H9 (cell line): ENCODE measurements at regions not wholly inside any gene's neighbourhood (a gene's known extent, or its start where the extent isn't known, plus 50 kb on each side); places are given as distances from the start of the nearest gene placed in this dataset.

Experiments
- DNase-seq: peaks from one replicate; pipeline ENCODE4 v3.0.0-alpha.2; 2017
- H2AFZ ChIP-seq: one replicate; pipeline ENCODE4 v1.6.1; 2013; ENCODE audit warnings: mild to moderate bottlenecking, low read length, control low read depth, moderate library complexity
- H2AK5ac ChIP-seq: 2 replicates; pipeline ENCODE4 v1.6.1; 2013; ENCODE audit warnings: low read length, control low read depth, mixed read lengths; ENCODE audit not compliant: insufficient read length
- H2BK120ac ChIP-seq: one replicate; pipeline ENCODE4 v1.6.1; 2013; ENCODE audit warnings: low read depth, mild to moderate bottlenecking, low read length, control low read depth, inconsistent platforms; ENCODE audit not compliant: poor library complexity, severe bottlenecking
- H2BK12ac ChIP-seq: 2 replicates; pipeline ENCODE4 v1.6.1; 2013; ENCODE audit warnings: low read length, control low read depth, mixed read lengths, low read depth; ENCODE audit not compliant: insufficient read length
- H2BK15ac ChIP-seq: 2 replicates; pipeline ENCODE4 v1.6.1; 2013; ENCODE audit warnings: low read depth, low read length, control low read depth
- H2BK20ac ChIP-seq: one replicate; pipeline ENCODE4 v1.6.1; 2013; ENCODE audit warnings: low read depth, mild to moderate bottlenecking, low read length, control low read depth, inconsistent platforms; ENCODE audit not compliant: poor library complexity, severe bottlenecking
- H2BK5ac ChIP-seq: 2 replicates; pipeline ENCODE4 v1.6.1; 2013; ENCODE audit warnings: low read length, control low read depth, mixed read lengths; ENCODE audit not compliant: insufficient read length
- H3K14ac ChIP-seq: 2 replicates; pipeline ENCODE4 v1.6.1; 2013; ENCODE audit warnings: low read length, control low read depth; ENCODE audit not compliant: insufficient read depth
- H3K18ac ChIP-seq: 2 replicates; pipeline ENCODE4 v1.6.1; 2013; ENCODE audit warnings: low read depth, mild to moderate bottlenecking, mixed read lengths, low read length, control low read depth; ENCODE audit not compliant: insufficient read length
- H3K23ac ChIP-seq: 2 replicates; pipeline ENCODE4 v1.6.1; 2013; ENCODE audit warnings: low read length, control low read depth, mixed read lengths, low read depth; ENCODE audit not compliant: insufficient read length
- H3K23me2 ChIP-seq: 2 replicates; pipeline ENCODE4 v1.6.1; 2013; ENCODE audit warnings: low read depth, mild to moderate bottlenecking, mixed read lengths, low read length, control low read depth; ENCODE audit not compliant: insufficient read length, poor library complexity, severe bottlenecking
- H3K27ac ChIP-seq: 2 replicates; pipeline ENCODE4 v1.5.1; 2013; ENCODE audit warnings: low read length, control low read depth, mixed read lengths, low read depth; ENCODE audit not compliant: insufficient read length
- H3K27me3 ChIP-seq: 2 replicates; pipeline ENCODE4 v1.6.1; 2013; ENCODE audit warnings: low read length, control low read depth, inconsistent platforms; ENCODE audit not compliant: insufficient read depth
- H3K4ac ChIP-seq: 2 replicates; pipeline ENCODE4 v1.6.1; 2013; ENCODE audit warnings: low read depth, mild to moderate bottlenecking, control low read depth, inconsistent platforms, low read length, moderate library complexity
- H3K4me1 ChIP-seq: 2 replicates; pipeline ENCODE4 v1.6.1; 2013; ENCODE audit warnings: low read length, control low read depth, inconsistent platforms; ENCODE audit not compliant: insufficient read depth
- H3K4me2 ChIP-seq: 2 replicates; pipeline ENCODE4 v1.6.1; 2013; ENCODE audit warnings: low read length, control low read depth, mixed read lengths; ENCODE audit not compliant: insufficient read length, insufficient read depth
- H3K56ac ChIP-seq: 2 replicates; pipeline ENCODE4 v1.6.1; 2013; ENCODE audit warnings: low read depth, mild to moderate bottlenecking, mixed read lengths, low read length, control low read depth; ENCODE audit not compliant: insufficient read length
- H3K79me1 ChIP-seq: 2 replicates; pipeline ENCODE4 v1.6.1; 2013; ENCODE audit warnings: low read depth, mild to moderate bottlenecking, moderate library complexity, low read length, control low read depth, inconsistent platforms; ENCODE audit not compliant: insufficient read depth, poor library complexity, severe bottlenecking
- H3K79me2 ChIP-seq: 2 replicates; pipeline ENCODE4 v1.6.1; 2013; ENCODE audit warnings: low read length, control low read depth, inconsistent platforms; ENCODE audit not compliant: insufficient read depth
- H3K9ac ChIP-seq: 2 replicates; pipeline ENCODE4 v1.6.1; 2013; ENCODE audit warnings: low read length, control low read depth, mixed read lengths; ENCODE audit not compliant: insufficient read length; ENCODE audit errors: extremely low read depth
- H3K9me3 ChIP-seq: one replicate; pipeline ENCODE4 v1.6.1; 2013; ENCODE audit warnings: low read depth, low read length, inconsistent platforms; ENCODE audit not compliant: control insufficient read depth
- H3T11ph ChIP-seq: one replicate; pipeline ENCODE4 v1.6.1; 2013; ENCODE audit warnings: mild to moderate bottlenecking, low read length, control low read depth, inconsistent platforms
- H4K20me1 ChIP-seq: one replicate; pipeline ENCODE4 v1.6.1; 2013; ENCODE audit not compliant: control insufficient read depth, insufficient read length, insufficient read depth
- H4K5ac ChIP-seq: 2 replicates; pipeline ENCODE4 v1.6.1; 2013; ENCODE audit warnings: low read depth, mild to moderate bottlenecking, mixed read lengths, low read length, control low read depth; ENCODE audit not compliant: insufficient read length
- H4K8ac ChIP-seq: replicated peaks from 2 replicates; pipeline ENCODE4 v1.6.1; 2013; ENCODE audit warnings: low read length, control low read depth, mixed read lengths, low read depth; ENCODE audit not compliant: insufficient read length
- H4K91ac ChIP-seq: 2 replicates; pipeline ENCODE4 v1.6.1; 2013; ENCODE audit warnings: low read depth, mild to moderate bottlenecking, moderate library complexity, mixed read lengths, low read length, control low read depth; ENCODE audit not compliant: insufficient read length
- H3K27ac Mint-ChIP-seq, 3 experiments: 2 replicates in 2 of 3; 3 replicates in 1 of 3; pipeline ENCODE4 v1.8.0; 2020 to 2021; ENCODE audit warnings: mixed read lengths in 3 of 3, mild to moderate bottlenecking in 1 of 3, moderate library complexity in 1 of 3
- H3K27me3 Mint-ChIP-seq: 2 replicates; pipeline ENCODE4 v1.8.0; 2021; ENCODE audit warnings: low read depth, mild to moderate bottlenecking, moderate library complexity, mixed read lengths
- H3K36me3 Mint-ChIP-seq, 3 experiments: 2 replicates in 2 of 3; 3 replicates in 1 of 3; pipeline ENCODE4 v1.8.0; 2020 to 2021; ENCODE audit warnings: low read depth in 3 of 3, mixed read lengths in 3 of 3; ENCODE audit not compliant: insufficient read depth in 1 of 3
- H3K4me1 Mint-ChIP-seq, 2 experiments: 2 replicates each; pipeline ENCODE4 v1.8.0; 2020; ENCODE audit warnings: mixed read lengths in 2 of 2
- H3K4me3 Mint-ChIP-seq, 2 experiments: 2 replicates in 1 of 2; 3 replicates in 1 of 2; pipeline ENCODE4 v1.8.0; 2020 to 2021; ENCODE audit warnings: mild to moderate bottlenecking in 2 of 2, mixed read lengths in 2 of 2, moderate library complexity in 1 of 2
- H3K9me3 Mint-ChIP-seq, 2 experiments: 2 replicates in 1 of 2; 3 replicates in 1 of 2; pipeline ENCODE4 v1.8.0; 2020; ENCODE audit warnings: mild to moderate bottlenecking in 2 of 2, mixed read lengths in 2 of 2, moderate library complexity in 1 of 2
- WGBS: extraction: QIAGEN DNeasy Blood & Tissue Kit; methylation state at CpG from one replicate; pipeline ENCODE4 v1.1.7; 2013; ENCODE audit warnings: missing lambda C conversion rate, low lambda C conversion rate, mixed read lengths; ENCODE audit not compliant: insufficient read length; ENCODE audit errors: extremely low coverage; 5-methylcytosine and 5-hydroxymethylcytosine counted together
- TF ChIP-seq, protein P1 (sequence below): fragments of 200-600 bp; sonication (generic); conservative IDR thresholded peaks from 3 replicates; pipeline ENCODE4 v1.8.0; 2021; ENCODE audit warnings: antibody characterized with exemption, mild to moderate bottlenecking

DNA sequence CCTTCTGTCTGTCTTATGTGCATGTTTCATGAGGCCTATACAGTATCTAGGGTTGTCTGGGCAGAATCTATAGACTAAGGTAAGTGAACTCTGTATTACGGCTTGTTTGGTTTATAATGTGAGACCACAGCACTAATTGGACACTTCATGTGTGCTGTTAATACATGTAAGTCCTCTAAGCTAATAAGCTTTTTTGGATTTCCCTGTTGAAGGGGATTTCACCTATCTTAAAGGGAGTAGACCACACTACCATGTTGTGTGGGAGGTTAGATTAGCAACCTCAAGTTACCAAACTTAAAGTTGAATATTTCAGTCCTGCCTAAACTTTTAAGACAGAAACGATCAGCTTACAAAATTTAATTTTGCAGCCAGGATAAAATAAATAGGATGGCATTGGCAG is 189.8 kb upstream of the GOLIM4 start:
- H3K27me3 ChIP-seq = no peaks in the 10 kb centered on the region
- H2AK5ac ChIP-seq = no peak overlapping the region
- DNase-seq = no peak
- no peak overlapping the region for H3K9ac ChIP-seq
- no peaks in the 10 kb centered on the region for H3K79me2 ChIP-seq
- H3K27ac ChIP-seq = no peak overlapping the region
- no peak overlapping the region for H4K91ac ChIP-seq
- H3K79me1 ChIP-seq = no peaks in the 10 kb centered on the region
- no peak overlapping the region for H2BK120ac ChIP-seq
- no peak overlapping the region for H4K8ac ChIP-seq
- no CpG with 5 or more reads among the region's 2 CpGs for WGBS
- Mint-ChIP-seq H3K9me3 (no peaks in the 10 kb centered on the region), H3K4me1 (peaks cover 2 to 11% of the 10 kb centered on the region in 2 experiments), H3K4me3 (no peak overlapping the region), H3K27ac (no peak overlapping the region), H3K36me3 (no peaks in the 10 kb centered on the region), H3K27me3 (no peaks in the 10 kb centered on the region)
- no peak overlapping the region for H3K4me2 ChIP-seq
- H2BK12ac ChIP-seq = no peak overlapping the region
- no peak overlapping the region for H2BK5ac ChIP-seq
- H2AFZ ChIP-seq = no peak overlapping the region
- no peak overlapping the region for H3K4ac ChIP-seq
- H3K4me1 ChIP-seq = no peaks in the 10 kb centered on the region; the same call in 1 of the 2 replicates
- H3T11ph ChIP-seq = no peak overlapping the region
- H3K18ac ChIP-seq = no peak overlapping the region
- H3K14ac ChIP-seq = no peak overlapping the region
- no peak overlapping the region for H2BK20ac ChIP-seq
- H3K56ac ChIP-seq = no peak overlapping the region
- H4K5ac ChIP-seq = no peak overlapping the region
- H4K20me1 ChIP-seq = no peaks in the 10 kb centered on the region
- TF ChIP-seq, protein P1, sequence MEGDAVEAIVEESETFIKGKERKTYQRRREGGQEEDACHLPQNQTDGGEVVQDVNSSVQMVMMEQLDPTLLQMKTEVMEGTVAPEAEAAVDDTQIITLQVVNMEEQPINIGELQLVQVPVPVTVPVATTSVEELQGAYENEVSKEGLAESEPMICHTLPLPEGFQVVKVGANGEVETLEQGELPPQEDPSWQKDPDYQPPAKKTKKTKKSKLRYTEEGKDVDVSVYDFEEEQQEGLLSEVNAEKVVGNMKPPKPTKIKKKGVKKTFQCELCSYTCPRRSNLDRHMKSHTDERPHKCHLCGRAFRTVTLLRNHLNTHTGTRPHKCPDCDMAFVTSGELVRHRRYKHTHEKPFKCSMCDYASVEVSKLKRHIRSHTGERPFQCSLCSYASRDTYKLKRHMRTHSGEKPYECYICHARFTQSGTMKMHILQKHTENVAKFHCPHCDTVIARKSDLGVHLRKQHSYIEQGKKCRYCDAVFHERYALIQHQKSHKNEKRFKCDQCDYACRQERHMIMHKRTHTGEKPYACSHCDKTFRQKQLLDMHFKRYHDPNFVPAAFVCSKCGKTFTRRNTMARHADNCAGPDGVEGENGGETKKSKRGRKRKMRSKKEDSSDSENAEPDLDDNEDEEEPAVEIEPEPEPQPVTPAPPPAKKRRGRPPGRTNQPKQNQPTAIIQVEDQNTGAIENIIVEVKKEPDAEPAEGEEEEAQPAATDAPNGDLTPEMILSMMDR = no peak
- no peaks in the 10 kb centered on the region for H3K9me3 ChIP-seq
- H2BK15ac ChIP-seq = no peak overlapping the region
- H3K23ac ChIP-seq = no peak overlapping the region
- no peaks in the 10 kb centered on the region for H3K23me2 ChIP-seq
